Activated CD4-positive, alpha-beta memory T cell treated with anti-CD3 and anti-CD28 coated beads for 36 hours (primary cell): ENCODE measurements at regions not wholly inside any gene's neighbourhood (a gene's known extent, or its start where the extent isn't known, plus 50 kb on each side); places are given as distances from the start of the nearest gene placed in this dataset.
"Not testable (repeated sequence)": the region's sequence is repeated elsewhere in the genome, so short reads cannot be mapped to it uniquely, and the experiment has no call there.

Experiments used
- CTCF ChIA-PET: fragments of 350-600 bp; sonication (Branson Sonifier 250); formaldehyde crosslinking; loops from one replicate; lab custom pipeline; 2021; ENCODE audit warnings: antibody characterized with exemption, inconsistent platforms; lab: Charles Lee
- POLR2A ChIA-PET: fragments of 350-600 bp; sonication (Branson Sonifier 250); formaldehyde crosslinking; loops from one replicate; lab custom pipeline; 2021; ENCODE audit warnings: antibody characterized with exemption; lab: Charles Lee
- DNase-seq: peaks from one replicate; pipeline ENCODE4 v3.0.0-alpha.2; 2020
- H3K27ac Mint-ChIP-seq: one replicate; pipeline ENCODE4 v1.8.0; 2021; ENCODE audit warnings: mixed read lengths
- H3K27me3 Mint-ChIP-seq: one replicate; pipeline ENCODE4 v1.8.0; 2021; ENCODE audit warnings: mixed read lengths
- H3K36me3 Mint-ChIP-seq: one replicate; pipeline ENCODE4 v1.8.0; 2021; ENCODE audit warnings: mixed read lengths
- H3K4me1 Mint-ChIP-seq: one replicate; pipeline ENCODE4 v1.8.0; 2021; ENCODE audit warnings: low read depth, mixed read lengths
- H3K4me3 Mint-ChIP-seq: one replicate; pipeline ENCODE4 v1.8.0; 2021; ENCODE audit warnings: mild to moderate bottlenecking, mixed read lengths
- H3K9me3 Mint-ChIP-seq: one replicate; pipeline ENCODE4 v1.8.0; 2021; ENCODE audit warnings: mixed read lengths
- intact Hi-C: fragments of 100-400 bp; cut with micrococcal nuclease; formaldehyde crosslinking; loops from one replicate; pipeline ENCODE4 v1.15.1; 2023

GRCh38 chr7:114084002-114084471 lies 165.2 kb upstream of the PPP1R3A start:
- CTCF ChIA-PET: no interaction called here
- peaks cover 38% of the 10 kb centered on the region for H3K4me1 Mint-ChIP-seq
- H3K36me3 Mint-ChIP-seq: no peaks in the 10 kb centered on the region
- DNase-seq: no peak
- intact Hi-C loops: loop anchor here (5.0 to 10.0 kb wide), 6 partner anchors 57 to 1828 kb away; partner anchors contain the start of gene MDFIC
- POLR2A ChIA-PET: no interaction called here
- peaks cover 70% of the 10 kb centered on the region for H3K27me3 Mint-ChIP-seq
- peak overlapping the region; percentile 52 for H3K4me3 Mint-ChIP-seq
- H3K9me3 Mint-ChIP-seq: no peaks in the 10 kb centered on the region
- H3K27ac Mint-ChIP-seq: no peak overlapping the region

- Mint-ChIP-seq H3K36me3 (no peaks in the 10 kb centered on the region), H3K27ac (no peak overlapping the region), H3K4me1 (peaks cover 38% of the 10 kb centered on the region), H3K4me3 (peak overlapping the region; percentile 52), H3K27me3 (peaks cover 69% of the 10 kb centered on the region), H3K9me3 (no peaks in the 10 kb centered on the region)
- ChIA-PET CTCF (no interaction called here), POLR2A (no interaction called here)
- peak; percentile 11 for DNase-seq
- intact Hi-C loops: loop anchor here (2.0 to 10.0 kb wide), 7 partner anchors 35 to 1829 kb away; partner anchors contain the start of gene MDFIC
These were observed 164.6 kb upstream of the PPP1R3A start for GRCh38 chr7:114083166-114084001.

- Mint-ChIP-seq H3K27me3 (peaks cover 65% of the 10 kb centered on the region), H3K4me3 (no peak overlapping the region), H3K9me3 (no peaks in the 10 kb centered on the region), H3K36me3 (no peaks in the 10 kb centered on the region), H3K27ac (no peak overlapping the region), H3K4me1 (peaks cover 38% of the 10 kb centered on the region)
- intact Hi-C loops: loop anchor here (1.0 to 10.0 kb wide), 9 partner anchors 34 to 1830 kb away; partner anchors contain the start of gene MDFIC
- ChIA-PET CTCF (no interaction called here), POLR2A (no interaction called here)
- DNase-seq: no peak
These were observed 163.9 kb upstream of the PPP1R3A start for GRCh38 chr7:114082642-114083165.

- intact Hi-C loops: loop anchor here (1.0 to 10.0 kb wide), 9 partner anchors 33 to 1830 kb away; partner anchors contain the start of gene MDFIC
- Mint-ChIP-seq H3K9me3 (no peaks in the 10 kb centered on the region), H3K4me1 (peaks cover 34% of the 10 kb centered on the region), H3K27me3 (peaks cover 60% of the 10 kb centered on the region), H3K36me3 (no peaks in the 10 kb centered on the region), H3K27ac (no peak overlapping the region), H3K4me3 (no peak overlapping the region)
- ChIA-PET CTCF (interaction anchor here (0.6 to 1.6 kb wide), 11 partner anchors 11 to 1828 kb away, joined by 3 to 9 read pairs (median 4); no protein-coding TSS in a partner anchor), POLR2A (no interaction called here)
- DNase-seq: no peak
These were observed 163.0 kb upstream of the PPP1R3A start for GRCh38 chr7:114081606-114082425.

- H3K27ac Mint-ChIP-seq, CTCF ChIA-PET, DNase-seq, H3K4me3 Mint-ChIP-seq, H3K36me3 Mint-ChIP-seq, POLR2A ChIA-PET, H3K4me1 Mint-ChIP-seq, H3K9me3 Mint-ChIP-seq, intact Hi-C loops: not testable (repeated sequence)
- peaks cover 32% of the 10 kb centered on the region for H3K27me3 Mint-ChIP-seq
These were observed 158.3 kb upstream of the PPP1R3A start for GRCh38 chr7:114077158-114077524.

- CTCF ChIA-PET, H3K4me3 Mint-ChIP-seq, H3K27ac Mint-ChIP-seq, H3K36me3 Mint-ChIP-seq, intact Hi-C loops, H3K4me1 Mint-ChIP-seq, DNase-seq, POLR2A ChIA-PET, H3K9me3 Mint-ChIP-seq: not testable (repeated sequence)
- H3K27me3 Mint-ChIP-seq: peaks cover 30% of the 10 kb centered on the region
These were observed 157.8 kb upstream of the PPP1R3A start for GRCh38 chr7:114076392-114077157.

GRCh38 chr7:114073701-114074100 lies 154.9 kb upstream of the PPP1R3A start:
- H3K4me3 Mint-ChIP-seq: no peak overlapping the region
- H3K36me3 Mint-ChIP-seq: no peaks in the 10 kb centered on the region
- peaks cover 15% of the 10 kb centered on the region for H3K27me3 Mint-ChIP-seq
- DNase-seq: no peak
- intact Hi-C loops: no loop called here
- ChIA-PET POLR2A (no interaction called here), CTCF (no interaction called here)
- no peaks in the 10 kb centered on the region for H3K4me1 Mint-ChIP-seq
- H3K9me3 Mint-ChIP-seq: no peaks in the 10 kb centered on the region
- no peak overlapping the region for H3K27ac Mint-ChIP-seq

- DNase-seq: no peak
- Mint-ChIP-seq H3K9me3 (no peaks in the 10 kb centered on the region), H3K27me3 (peaks cover 9% of the 10 kb centered on the region), H3K4me3 (no peak overlapping the region), H3K36me3 (no peaks in the 10 kb centered on the region), H3K27ac (no peak overlapping the region), H3K4me1 (no peaks in the 10 kb centered on the region)
- intact Hi-C loops: no loop called here
- ChIA-PET CTCF (interaction anchor here (1.2 kb wide), 1 partner anchor 11 kb away, joined by 4 read pairs; no protein-coding TSS in a partner anchor), POLR2A (no interaction called here)
These were observed 151.4 kb upstream of the PPP1R3A start for GRCh38 chr7:114070246-114070645.

- no peaks in the 10 kb centered on the region for H3K36me3 Mint-ChIP-seq
- peaks cover 12% of the 10 kb centered on the region for H3K27me3 Mint-ChIP-seq
- no peaks in the 10 kb centered on the region for H3K4me1 Mint-ChIP-seq
- ChIA-PET POLR2A (no interaction called here), CTCF (interaction anchor here (1.0 kb wide), 1 partner anchor 18 kb away, joined by 3 read pairs; no protein-coding TSS in a partner anchor)
- DNase-seq: no peak
- intact Hi-C loops: no loop called here
- H3K4me3 Mint-ChIP-seq: no peak overlapping the region
- H3K27ac Mint-ChIP-seq: no peak overlapping the region
- no peaks in the 10 kb centered on the region for H3K9me3 Mint-ChIP-seq
These were observed 144.0 kb upstream of the PPP1R3A start for GRCh38 chr7:114062810-114063209.

- H3K27me3 Mint-ChIP-seq: peaks cover 3% of the 10 kb centered on the region
- no peaks in the 10 kb centered on the region for H3K36me3 Mint-ChIP-seq
- peaks cover 12% of the 10 kb centered on the region for H3K4me1 Mint-ChIP-seq
- DNase-seq: no peak
- CTCF ChIA-PET: no interaction called here
- no peak overlapping the region for H3K4me3 Mint-ChIP-seq
- POLR2A ChIA-PET: no interaction called here
- H3K9me3 Mint-ChIP-seq: no peaks in the 10 kb centered on the region
- intact Hi-C loops: no loop called here
- H3K27ac Mint-ChIP-seq: no peak overlapping the region
These were observed 133.1 kb upstream of the PPP1R3A start for GRCh38 chr7:114051871-114052331.

GRCh38 chr7:114050571-114050970 lies 131.8 kb upstream of the PPP1R3A start:
- intact Hi-C loops: no loop called here
- Mint-ChIP-seq H3K36me3 (no peaks in the 10 kb centered on the region), H3K4me3 (no peak overlapping the region), H3K4me1 (peaks cover 12% of the 10 kb centered on the region), H3K9me3 (no peaks in the 10 kb centered on the region), H3K27ac (no peak overlapping the region), H3K27me3 (peaks cover 3% of the 10 kb centered on the region)
- no peak for DNase-seq
- ChIA-PET POLR2A (no interaction called here), CTCF (interaction anchor here (0.6 kb wide), 1 partner anchor 426 kb away, joined by 3 read pairs; no protein-coding TSS in a partner anchor)
